Mesothelial cell of epicardium (in vitro differentiated cells): ENCODE measurements at regions not wholly inside any gene's neighbourhood (a gene's known extent, or its start where the extent isn't known, plus 50 kb on each side); places are given as distances from the start of the nearest gene placed in this dataset.

ENCODE experiments used
- DNase-seq, 2 experiments: peaks; one replicate each; pipeline ENCODE4 v3.0.0; 2021; ENCODE audit warnings: low spot score in 2 of 2; ENCODE audit not compliant: unreplicated experiment in 2 of 2
- H3K27ac Mint-ChIP-seq: 2 replicates; pipeline ENCODE4 v1.8.0; 2021; ENCODE audit warnings: mixed read lengths
- H3K27me3 Mint-ChIP-seq: 2 replicates; pipeline ENCODE4 v1.8.0; 2021; ENCODE audit warnings: low read depth, mixed read lengths
- H3K36me3 Mint-ChIP-seq: 2 replicates; pipeline ENCODE4 v1.8.0; 2021; ENCODE audit warnings: mixed read lengths
- H3K4me1 Mint-ChIP-seq: 2 replicates; pipeline ENCODE4 v1.8.0; 2021; ENCODE audit warnings: mixed read lengths
- H3K4me3 Mint-ChIP-seq: 2 replicates; pipeline ENCODE4 v1.8.0; 2021; ENCODE audit warnings: mild to moderate bottlenecking, moderate library complexity, mixed read lengths
- H3K9me3 Mint-ChIP-seq: 2 replicates; pipeline ENCODE4 v1.8.0; 2021; ENCODE audit warnings: mixed read lengths
- CTCF ChIP-seq: fragments of 200-600 bp; sonication (generic); IDR thresholded peaks from one replicate; pipeline ENCODE4 v1.5.0; 2021; ENCODE audit warnings: antibody characterized with exemption; ENCODE audit not compliant: unreplicated experiment

GRCh38 chr1:199843861-199844260 is 183.6 kb upstream of the NR5A2 start:
- peaks cover 2% of the 10 kb centered on the region for H3K9me3 Mint-ChIP-seq

DNA sequence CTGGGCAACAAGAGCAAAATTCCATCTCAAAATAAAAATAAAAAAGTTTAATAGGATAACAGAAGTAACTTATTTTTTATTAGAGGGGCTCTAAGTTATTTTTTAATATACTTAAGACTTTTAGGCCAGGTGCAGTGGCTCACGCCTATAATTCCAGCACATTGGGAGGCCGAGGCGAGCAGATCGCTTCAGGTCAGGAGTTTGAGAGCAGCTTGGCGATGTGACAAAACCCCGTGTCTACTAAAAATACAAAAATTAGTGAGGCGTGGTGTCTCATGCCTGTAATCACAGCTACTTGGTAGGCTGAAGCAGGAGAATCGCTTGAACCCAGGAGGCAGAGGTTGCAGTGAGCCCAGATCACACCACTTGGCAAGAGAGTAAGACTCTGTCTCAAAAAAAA is 180.5 kb upstream of the NR5A2 start:
- Mint-ChIP-seq H3K27ac (no peak overlapping the region), H3K27me3 (no peaks in the 10 kb centered on the region)
- no peak for TF ChIP-seq CTCF

More at GRCh38 chr1:199843861-199844260, 183.6 kb upstream of the NR5A2 start:
- no peaks in the 10 kb centered on the region for H3K27me3 Mint-ChIP-seq
- H3K4me1 Mint-ChIP-seq: no peaks in the 10 kb centered on the region
- H3K27ac Mint-ChIP-seq: no peak overlapping the region
- no peak for TF ChIP-seq CTCF
- no peak overlapping the region for H3K4me3 Mint-ChIP-seq
- DNase-seq: no peak
- H3K36me3 Mint-ChIP-seq: no peaks in the 10 kb centered on the region

DNA sequence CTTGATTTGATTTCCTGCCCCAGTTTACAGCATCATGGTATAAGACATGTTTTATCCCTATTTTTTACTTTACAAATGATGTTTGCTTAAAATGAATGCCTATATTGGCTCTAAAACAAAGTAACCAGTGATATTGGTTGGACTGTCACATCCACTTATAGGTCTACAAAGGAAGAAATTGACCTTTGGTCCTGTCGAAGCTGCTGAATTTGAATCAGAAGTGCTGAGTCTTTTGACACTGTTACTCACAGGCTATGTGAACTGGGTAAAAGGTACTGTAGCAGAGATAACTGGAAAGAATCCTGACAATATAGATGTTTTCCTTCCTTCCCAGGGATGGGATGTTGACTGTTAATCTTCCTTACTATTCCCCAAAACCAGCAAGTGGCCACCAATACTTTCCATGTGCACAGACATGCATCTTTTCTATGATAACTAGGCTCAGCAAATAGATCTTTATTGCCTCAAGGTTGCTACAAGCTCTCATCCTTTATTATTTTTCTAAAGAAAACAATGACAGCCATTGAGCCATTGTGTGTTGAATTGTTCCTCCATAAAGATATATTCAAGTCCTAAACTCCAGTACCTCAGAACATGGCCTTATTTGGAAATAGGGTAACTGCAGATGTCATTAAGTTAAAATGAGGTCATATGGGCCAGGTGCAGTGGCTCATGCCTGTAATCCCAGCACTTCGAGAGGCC is 175.9 kb upstream of the NR5A2 start:
- DNase-seq: no peak
- H3K4me1 Mint-ChIP-seq: peaks cover 9% of the 10 kb centered on the region
- H3K36me3 Mint-ChIP-seq: no peaks in the 10 kb centered on the region
- H3K9me3 Mint-ChIP-seq: no peaks in the 10 kb centered on the region
- no peaks in the 10 kb centered on the region for H3K27me3 Mint-ChIP-seq
- no peak overlapping the region for H3K27ac Mint-ChIP-seq
- no peak for TF ChIP-seq CTCF
- no peak overlapping the region for H3K4me3 Mint-ChIP-seq

More for the DNA sequence above, 180.5 kb upstream of the NR5A2 start:
- DNase-seq: no peak
- Mint-ChIP-seq H3K4me3 (no peak overlapping the region), H3K9me3 (no peaks in the 10 kb centered on the region), H3K4me1 (no peaks in the 10 kb centered on the region), H3K36me3 (no peaks in the 10 kb centered on the region)

DNA sequence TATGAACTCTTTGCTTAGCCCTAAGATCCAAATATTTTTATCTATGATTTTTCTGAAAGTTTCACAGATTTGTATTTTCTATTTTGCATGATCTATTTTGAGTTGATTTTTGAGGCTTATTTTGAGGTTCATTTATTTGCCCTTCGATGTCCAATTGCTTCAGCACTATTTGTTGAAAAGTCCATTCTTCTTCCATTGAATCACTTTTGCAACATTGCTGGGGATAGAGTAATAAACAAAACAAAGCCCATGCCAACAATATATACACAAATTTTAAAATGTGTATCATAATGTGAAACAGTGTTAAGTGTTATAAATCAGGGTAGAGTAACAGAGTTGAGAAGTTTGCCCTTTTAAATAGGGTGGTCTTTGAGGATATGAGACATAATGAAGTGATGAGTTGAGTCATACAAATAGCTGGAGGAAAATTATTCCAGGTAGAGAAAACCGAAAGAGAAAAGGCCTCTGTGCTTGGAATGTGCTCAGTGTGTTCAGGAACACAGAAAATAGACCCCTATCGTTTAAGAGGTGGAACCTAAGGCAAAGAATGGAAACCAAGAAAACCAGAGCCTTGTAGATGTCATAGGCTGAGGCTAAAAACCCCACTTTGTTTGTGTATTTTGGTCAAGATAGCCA is 172.7 kb upstream of the NR5A2 start:
- no peaks in the 10 kb centered on the region for H3K9me3 Mint-ChIP-seq
- H3K4me3 Mint-ChIP-seq: no peak overlapping the region
- H3K27ac Mint-ChIP-seq: no peak overlapping the region
- H3K27me3 Mint-ChIP-seq: no peaks in the 10 kb centered on the region
- TF ChIP-seq CTCF: no peak
- no peak for DNase-seq
- no peaks in the 10 kb centered on the region for H3K36me3 Mint-ChIP-seq
- H3K4me1 Mint-ChIP-seq: peaks cover 13% of the 10 kb centered on the region

GRCh38 chr1:199855580-199855979 is 171.9 kb upstream of the NR5A2 start:
- TF ChIP-seq CTCF: no peak

More at GRCh38 chr1:199855580-199855979, 171.9 kb upstream of the NR5A2 start:
- H3K4me1 Mint-ChIP-seq: peaks cover 13% of the 10 kb centered on the region
- DNase-seq: no peak
- no peaks in the 10 kb centered on the region for H3K36me3 Mint-ChIP-seq
- no peak overlapping the region for H3K27ac Mint-ChIP-seq
- no peaks in the 10 kb centered on the region for H3K27me3 Mint-ChIP-seq
- H3K9me3 Mint-ChIP-seq: no peaks in the 10 kb centered on the region
- no peak overlapping the region for H3K4me3 Mint-ChIP-seq
